ENCODE measurements at regions not wholly inside any gene's neighbourhood (a gene's known extent, or its start where the extent isn't known, plus 50 kb on each side); places are given as distances from the start of the nearest gene placed in this dataset.

GRCh38 chr11:45391168-45391850 lies 105.2 kb upstream of the SYT13 start:
- TF ChIP-seq ZNF396 (CRISPR knock-in tag; IDR thresholded peaks at IDR 0.05; ENCODE audit: borderline replicate concordance) (no peak), CTCF (IDR thresholded peaks at IDR 0.05) (no peak), IRF1 (CRISPR knock-in tag; IDR thresholded peaks at IDR 0.05) (no peak), ESRRA (CRISPR knock-in tag; IDR thresholded peaks at IDR 0.05; ENCODE audit: borderline replicate concordance) (no peak), GRHL2 (CRISPR knock-in tag; IDR thresholded peaks at IDR 0.05; ENCODE audit: insufficient replicate concordance, severe bottlenecking) (no peak)
- TF ChIP-seq, protein P1, sequence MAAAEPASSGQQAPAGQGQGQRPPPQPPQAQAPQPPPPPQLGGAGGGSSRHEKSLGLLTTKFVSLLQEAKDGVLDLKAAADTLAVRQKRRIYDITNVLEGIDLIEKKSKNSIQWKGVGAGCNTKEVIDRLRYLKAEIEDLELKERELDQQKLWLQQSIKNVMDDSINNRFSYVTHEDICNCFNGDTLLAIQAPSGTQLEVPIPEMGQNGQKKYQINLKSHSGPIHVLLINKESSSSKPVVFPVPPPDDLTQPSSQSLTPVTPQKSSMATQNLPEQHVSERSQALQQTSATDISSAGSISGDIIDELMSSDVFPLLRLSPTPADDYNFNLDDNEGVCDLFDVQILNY (CRISPR knock-in tag; IDR thresholded peaks at IDR 0.05) = no peak
